Activated CD4-positive, alpha-beta memory T cell treated with anti-CD3 and anti-CD28 coated beads, Interleukin-2, amount 10 ng/mL, durations not matched to agents 7 days and 5 days (primary cell): ENCODE measurements at regions not wholly inside any gene's neighbourhood (a gene's known extent, or its start where the extent isn't known, plus 50 kb on each side); places are given as distances from the start of the nearest gene placed in this dataset.

Source experiments
- CTCF ChIA-PET: fragments of 350-600 bp; sonication (Branson Sonifier 250); formaldehyde crosslinking; loops from one replicate; lab custom pipeline; 2021; ENCODE audit warnings: antibody characterized with exemption, inconsistent platforms; lab: Charles Lee
- POLR2A ChIA-PET: fragments of 350-600 bp; sonication (Branson Sonifier 250); formaldehyde crosslinking; loops from one replicate; lab custom pipeline; 2021; ENCODE audit warnings: antibody characterized with exemption; lab: Charles Lee
- DNase-seq: peaks from one replicate; pipeline ENCODE4 v3.0.0-alpha.2; 2020
- H3K27ac Mint-ChIP-seq: one replicate; pipeline ENCODE4 v1.8.0; 2021; ENCODE audit warnings: mild to moderate bottlenecking, mixed read lengths
- H3K27me3 Mint-ChIP-seq: one replicate; pipeline ENCODE4 v1.8.0; 2021; ENCODE audit warnings: mixed read lengths
- H3K36me3 Mint-ChIP-seq: one replicate; pipeline ENCODE4 v1.8.0; 2021; ENCODE audit warnings: low read depth, mixed read lengths
- H3K4me1 Mint-ChIP-seq: one replicate; pipeline ENCODE4 v1.8.0; 2021; ENCODE audit warnings: mixed read lengths
- H3K4me3 Mint-ChIP-seq: one replicate; pipeline ENCODE4 v1.8.0; 2021; ENCODE audit warnings: mild to moderate bottlenecking, mixed read lengths
- H3K9me3 Mint-ChIP-seq: one replicate; pipeline ENCODE4 v1.8.0; 2021; ENCODE audit warnings: mixed read lengths

DNA sequence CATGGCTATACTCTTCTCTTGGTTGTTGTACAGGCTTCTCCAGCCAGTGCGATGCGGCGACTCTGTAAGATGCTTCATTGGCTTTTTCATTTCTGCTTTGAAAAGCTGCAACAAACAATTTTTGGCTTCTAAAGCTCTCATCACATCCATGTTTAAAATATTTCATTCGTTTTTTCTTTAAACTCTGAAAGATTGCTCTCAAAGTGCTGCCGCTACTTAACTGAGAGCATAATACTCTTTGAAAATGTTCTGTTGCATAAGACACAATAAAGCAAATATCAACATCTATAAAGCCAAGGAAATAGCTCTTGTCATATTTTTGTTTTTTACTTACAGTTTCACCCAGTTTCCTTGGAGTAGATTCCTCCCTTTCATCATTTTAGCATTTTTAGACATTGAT is 468.3 kb downstream of the TBC1D22A start:
- no peak for DNase-seq
- POLR2A ChIA-PET, result no interaction called here
- CTCF ChIA-PET, result no interaction called here
- H3K36me3 Mint-ChIP-seq, result no peaks in the 10 kb centered on the region
- no peak overlapping the region for H3K27ac Mint-ChIP-seq
- peaks cover 1% of the 10 kb centered on the region for H3K27me3 Mint-ChIP-seq
- no peaks in the 10 kb centered on the region for H3K4me1 Mint-ChIP-seq
- no peak overlapping the region for H3K4me3 Mint-ChIP-seq
- no peaks in the 10 kb centered on the region for H3K9me3 Mint-ChIP-seq

DNA sequence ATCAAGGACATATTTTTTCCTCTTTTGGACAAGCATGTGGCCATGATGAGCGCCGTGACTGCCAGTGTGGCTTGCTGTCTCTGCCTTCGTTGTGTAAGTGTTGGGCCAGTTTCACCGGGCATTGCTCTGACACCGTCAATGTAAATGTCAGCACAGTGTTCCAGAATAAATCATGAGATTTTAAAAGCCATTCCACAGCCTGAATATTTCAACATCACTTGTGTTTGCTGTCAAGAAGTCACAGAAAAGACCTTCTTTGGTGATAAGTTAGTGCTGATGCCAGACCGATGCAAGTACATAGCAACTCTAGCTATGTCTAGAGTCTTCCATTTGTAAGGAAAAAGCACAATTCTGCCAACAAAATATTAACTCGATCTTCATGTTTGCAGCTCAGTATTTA is 467.8 kb downstream of the TBC1D22A start:
- no peaks in the 10 kb centered on the region for H3K4me1 Mint-ChIP-seq
- H3K4me3 Mint-ChIP-seq, result no peak overlapping the region
- no peak for DNase-seq
- no peak overlapping the region for H3K27ac Mint-ChIP-seq
- CTCF ChIA-PET, result no interaction called here
- POLR2A ChIA-PET, result no interaction called here
- peaks cover 1% of the 10 kb centered on the region for H3K27me3 Mint-ChIP-seq
- no peaks in the 10 kb centered on the region for H3K36me3 Mint-ChIP-seq
- no peaks in the 10 kb centered on the region for H3K9me3 Mint-ChIP-seq

DNA sequence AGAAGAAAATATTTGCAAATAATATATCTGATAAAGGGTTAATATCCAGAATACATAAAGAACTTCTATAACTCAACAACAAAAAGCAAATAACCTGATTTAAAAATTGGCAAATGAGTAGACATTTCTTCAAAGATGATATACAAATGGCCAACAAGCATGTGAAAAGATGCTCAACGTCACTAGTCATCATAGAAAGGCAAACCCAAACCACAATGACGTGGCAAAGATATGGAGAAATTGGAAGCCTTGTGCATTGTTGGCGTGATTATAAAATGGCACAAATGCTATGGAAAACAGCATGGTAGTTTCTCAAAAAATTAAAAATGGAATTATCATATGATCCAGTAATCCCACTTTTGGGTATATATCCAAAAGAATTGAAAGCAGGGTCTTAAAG is 466.3 kb downstream of the TBC1D22A start:
- CTCF ChIA-PET, result no interaction called here
- Mint-ChIP-seq H3K4me1 (no peaks in the 10 kb centered on the region), H3K9me3 (no peaks in the 10 kb centered on the region), H3K36me3 (no peaks in the 10 kb centered on the region), H3K27ac (no peak overlapping the region), H3K4me3 (no peak overlapping the region), H3K27me3 (peaks cover 3% of the 10 kb centered on the region)
- POLR2A ChIA-PET, result no interaction called here
- no peak for DNase-seq

DNA sequence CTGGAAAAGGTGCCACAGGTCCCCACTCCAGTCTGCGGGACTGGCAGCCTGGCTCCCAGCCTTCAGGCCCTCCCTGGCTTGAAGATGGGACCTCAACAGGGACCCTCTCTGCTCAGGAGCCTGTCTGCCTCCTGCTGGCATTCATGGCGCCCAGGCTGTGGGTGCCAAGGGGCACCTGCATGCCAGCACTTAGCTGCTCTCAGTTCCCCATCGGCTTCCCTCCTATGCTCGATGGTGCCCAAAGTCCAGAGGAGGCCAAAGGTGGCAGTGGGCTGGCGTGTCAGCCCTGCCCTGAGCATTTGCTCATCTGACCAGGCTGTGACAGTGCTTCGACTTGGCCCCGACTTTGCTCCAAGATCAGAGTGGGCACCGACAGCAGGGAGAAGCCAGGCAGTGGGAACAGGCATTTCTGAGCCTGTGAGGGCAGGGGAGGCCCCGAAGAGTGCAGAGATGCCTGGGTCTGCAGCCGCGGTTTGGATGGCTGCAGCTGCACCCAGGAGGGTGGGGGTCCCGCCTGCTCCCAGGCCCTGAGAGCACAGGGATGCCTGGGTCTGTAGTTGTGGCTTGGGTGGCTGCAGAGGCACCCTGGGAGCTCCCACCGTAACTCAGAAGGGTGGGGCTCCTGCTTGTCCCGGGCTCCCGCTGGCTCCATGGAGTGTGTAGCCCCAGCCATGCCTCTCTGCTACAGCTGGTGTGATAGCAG is 463.6 kb downstream of the TBC1D22A start:
- Mint-ChIP-seq H3K36me3 (no peaks in the 10 kb centered on the region), H3K4me1 (no peaks in the 10 kb centered on the region), H3K4me3 (no peak overlapping the region), H3K27ac (no peak overlapping the region), H3K27me3 (peaks cover 3% of the 10 kb centered on the region), H3K9me3 (peaks cover under 1% of the 10 kb centered on the region)
- ChIA-PET POLR2A (no interaction called here), CTCF (no interaction called here)
- DNase-seq, result no peak

DNA sequence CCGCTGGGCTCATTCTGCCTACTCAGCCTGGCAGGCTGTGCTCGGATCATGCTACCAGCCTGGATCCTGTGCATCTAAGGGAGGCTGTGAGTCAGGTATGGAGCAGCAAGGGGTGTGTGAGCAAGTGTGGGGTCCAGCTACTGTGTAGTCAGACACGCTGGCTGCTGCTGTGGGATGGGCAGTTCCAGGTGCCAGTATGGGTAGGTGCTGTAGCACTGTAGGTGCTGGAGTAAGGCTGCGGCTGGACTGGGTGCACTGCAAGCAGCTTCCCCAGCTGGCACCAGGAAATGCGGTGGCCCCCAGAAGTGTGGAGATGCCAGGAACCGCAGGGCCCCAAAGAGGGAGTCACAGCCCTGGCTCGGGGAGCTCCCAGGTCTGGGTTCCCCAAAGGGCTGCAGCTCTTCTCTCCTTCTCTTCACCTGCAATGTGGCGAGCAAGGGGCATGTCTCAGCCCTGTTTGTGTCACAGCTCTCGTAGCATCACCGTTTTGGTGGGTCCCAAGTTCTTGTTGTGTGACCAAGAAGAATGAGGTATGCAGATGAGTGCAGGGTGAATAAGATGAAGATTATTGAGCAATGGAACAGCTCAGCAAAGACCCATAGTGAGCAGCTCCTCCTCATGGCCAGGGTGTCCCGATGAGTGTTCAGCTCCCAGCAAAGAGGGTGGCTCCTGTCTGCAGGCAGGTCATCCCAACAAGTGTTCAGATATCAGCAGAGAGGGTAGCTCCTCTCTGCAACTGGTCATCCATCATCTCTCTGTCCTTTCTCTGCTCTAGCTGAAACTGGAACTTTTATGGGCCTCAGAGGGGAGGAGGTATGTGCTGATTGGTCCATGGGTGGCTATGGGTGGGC is 462.9 kb downstream of the TBC1D22A start:
- H3K4me1 Mint-ChIP-seq, result no peaks in the 10 kb centered on the region
- ChIA-PET POLR2A (no interaction called here), CTCF (no interaction called here)
- no peak overlapping the region for H3K27ac Mint-ChIP-seq
- H3K36me3 Mint-ChIP-seq, result no peaks in the 10 kb centered on the region
- DNase-seq, result no peak
- no peak overlapping the region for H3K4me3 Mint-ChIP-seq
- peaks cover 3% of the 10 kb centered on the region for H3K27me3 Mint-ChIP-seq
- H3K9me3 Mint-ChIP-seq, result peaks cover 5% of the 10 kb centered on the region
